ENCODE measurements at regions not wholly inside any gene's neighbourhood (a gene's known extent, or its start where the extent isn't known, plus 50 kb on each side); places are given as distances from the start of the nearest gene placed in this dataset.

DNA sequence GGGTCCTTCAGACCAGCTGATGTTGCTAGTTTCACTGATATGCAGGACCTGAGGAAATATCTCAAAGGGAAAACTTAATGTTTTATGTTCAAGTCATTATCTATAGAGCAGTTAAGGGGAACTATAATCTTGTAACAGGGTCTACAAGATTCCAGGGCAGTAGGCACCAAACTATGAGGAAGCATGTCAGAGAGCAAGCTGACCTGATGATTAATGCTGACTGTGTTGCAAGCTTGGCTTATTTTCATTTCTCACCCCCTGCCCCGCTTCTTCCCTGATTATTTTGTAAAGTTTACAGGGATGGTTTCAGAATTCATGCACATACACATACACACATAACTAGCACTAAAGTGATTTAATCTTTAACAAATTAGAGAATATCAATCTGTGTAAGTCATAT, 84.3 kb upstream of the CACNA2D1 start:
- H3K4me3 ChIP-seq, result no peak overlapping the region
- no peaks in the 10 kb centered on the region for H3K27me3 ChIP-seq (ENCODE audit: insufficient read depth, low read depth)
- no peaks in the 10 kb centered on the region for H3K79me2 ChIP-seq (ENCODE audit: low read depth)
- H3K36me3 ChIP-seq (ENCODE audit: low read depth), result no peaks in the 10 kb centered on the region
- intact Hi-C loops (cut with micrococcal nuclease; ENCODE audit: unreplicated experiment), result no loop called here
- DNase-seq, result peak in 1 of 2 experiments; percentile 67
- H2AFZ ChIP-seq, result no peak overlapping the region
- no peaks in the 10 kb centered on the region; the same call in 1 of the 2 replicates for H3F3A ChIP-seq (ENCODE audit: insufficient read depth, low read depth)
- peak overlapping the region; percentile 52 for H3K4me2 ChIP-seq
- no peaks in the 10 kb centered on the region for H3K9me2 ChIP-seq (ENCODE audit: insufficient read depth)
- peak overlapping the region; percentile 28; the same call in 1 of the 2 replicates for H3K27ac ChIP-seq
- H4K20me1 ChIP-seq (ENCODE audit: insufficient read depth), result no peaks in the 10 kb centered on the region
- BruUV-seq (replicated peaks), result no TSS peak
- TF ChIP-seq, protein P1, sequence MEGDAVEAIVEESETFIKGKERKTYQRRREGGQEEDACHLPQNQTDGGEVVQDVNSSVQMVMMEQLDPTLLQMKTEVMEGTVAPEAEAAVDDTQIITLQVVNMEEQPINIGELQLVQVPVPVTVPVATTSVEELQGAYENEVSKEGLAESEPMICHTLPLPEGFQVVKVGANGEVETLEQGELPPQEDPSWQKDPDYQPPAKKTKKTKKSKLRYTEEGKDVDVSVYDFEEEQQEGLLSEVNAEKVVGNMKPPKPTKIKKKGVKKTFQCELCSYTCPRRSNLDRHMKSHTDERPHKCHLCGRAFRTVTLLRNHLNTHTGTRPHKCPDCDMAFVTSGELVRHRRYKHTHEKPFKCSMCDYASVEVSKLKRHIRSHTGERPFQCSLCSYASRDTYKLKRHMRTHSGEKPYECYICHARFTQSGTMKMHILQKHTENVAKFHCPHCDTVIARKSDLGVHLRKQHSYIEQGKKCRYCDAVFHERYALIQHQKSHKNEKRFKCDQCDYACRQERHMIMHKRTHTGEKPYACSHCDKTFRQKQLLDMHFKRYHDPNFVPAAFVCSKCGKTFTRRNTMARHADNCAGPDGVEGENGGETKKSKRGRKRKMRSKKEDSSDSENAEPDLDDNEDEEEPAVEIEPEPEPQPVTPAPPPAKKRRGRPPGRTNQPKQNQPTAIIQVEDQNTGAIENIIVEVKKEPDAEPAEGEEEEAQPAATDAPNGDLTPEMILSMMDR (conservative IDR thresholded peaks at IDR 0.05), result no peak
- no peak for TF ChIP-seq EZH2 (IDR thresholded peaks at IDR 0.05; ENCODE audit: low read depth)
- CTCF ChIA-PET, result no interaction called here
- peaks cover 16% of the 10 kb centered on the region; the same call in 1 of the 2 replicates for H3K4me1 ChIP-seq (replicated peaks; ENCODE audit: insufficient read depth)
- H3K9me3 ChIP-seq (ENCODE audit: insufficient read depth, low read depth), result peaks cover 5% of the 10 kb centered on the region; the same call in 1 of the 2 replicates
- POLR2A ChIA-PET (ENCODE audit: unreplicated experiment), result no interaction called here

- H3K4me2 ChIP-seq, result no peak overlapping the region
- no peak overlapping the region for H3K27ac ChIP-seq
- H4K20me1 ChIP-seq (ENCODE audit: insufficient read depth), result no peaks in the 10 kb centered on the region
- intact Hi-C loops (cut with micrococcal nuclease; ENCODE audit: unreplicated experiment), result no loop called here
- no peak for DNase-seq
- H3K9me2 ChIP-seq (ENCODE audit: insufficient read depth), result no peaks in the 10 kb centered on the region
- CTCF ChIA-PET, result no interaction called here
- H3K9me3 ChIP-seq (ENCODE audit: insufficient read depth, low read depth), result no peaks in the 10 kb centered on the region
- TF ChIP-seq EZH2 (IDR thresholded peaks at IDR 0.05; ENCODE audit: low read depth), result no peak
- TF ChIP-seq, protein P1 (conservative IDR thresholded peaks at IDR 0.05), result no peak
- H3K4me1 ChIP-seq (replicated peaks; ENCODE audit: insufficient read depth), result no peaks in the 10 kb centered on the region
- H3F3A ChIP-seq (ENCODE audit: insufficient read depth, low read depth), result no peaks in the 10 kb centered on the region
- H3K27me3 ChIP-seq (ENCODE audit: insufficient read depth, low read depth), result no peaks in the 10 kb centered on the region
- POLR2A ChIA-PET (ENCODE audit: unreplicated experiment), result no interaction called here
- no peaks in the 10 kb centered on the region for H3K36me3 ChIP-seq (ENCODE audit: low read depth)
- no peaks in the 10 kb centered on the region for H3K79me2 ChIP-seq (ENCODE audit: low read depth)
- BruUV-seq (replicated peaks), result no TSS peak
- no peak overlapping the region for H2AFZ ChIP-seq
- no peak overlapping the region for H3K4me3 ChIP-seq
Observed at GRCh38 chr7:82521906-82522445, 78.4 kb upstream of the CACNA2D1 start.

DNA sequence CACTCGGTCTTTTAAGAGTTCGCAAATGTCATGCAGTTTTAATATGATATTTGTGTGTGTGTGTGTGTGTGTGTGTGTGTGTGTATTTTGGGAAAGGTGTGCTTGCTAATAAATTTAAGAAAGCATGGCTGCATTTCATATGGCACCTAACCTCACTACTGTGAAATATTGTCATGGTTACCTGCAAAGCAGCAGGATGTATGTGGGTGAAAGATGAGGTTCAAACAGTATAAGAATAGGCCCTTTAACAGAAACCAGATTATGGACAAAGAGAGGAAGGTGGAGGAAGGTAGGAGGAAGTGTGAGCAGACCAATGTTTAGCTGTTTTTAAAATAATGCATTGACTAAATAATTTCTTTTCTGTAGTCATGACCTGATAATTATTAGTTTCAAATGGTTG, 73.5 kb upstream of the CACNA2D1 start:
- Histone ChIP-seq H3K9me3 (ENCODE audit: insufficient read depth, low read depth) (no peaks in the 10 kb centered on the region), H3F3A (ENCODE audit: insufficient read depth, low read depth) (no peaks in the 10 kb centered on the region), H3K4me3 (no peak overlapping the region), H3K27ac (no peak overlapping the region), H3K36me3 (ENCODE audit: low read depth) (no peaks in the 10 kb centered on the region), H3K79me2 (ENCODE audit: low read depth) (no peaks in the 10 kb centered on the region), H4K20me1 (ENCODE audit: insufficient read depth) (no peaks in the 10 kb centered on the region), H3K27me3 (ENCODE audit: insufficient read depth, low read depth) (no peaks in the 10 kb centered on the region), H3K4me1 (replicated peaks; ENCODE audit: insufficient read depth) (no peaks in the 10 kb centered on the region), H3K9me2 (ENCODE audit: insufficient read depth) (no peaks in the 10 kb centered on the region), H2AFZ (no peak overlapping the region), H3K4me2 (no peak overlapping the region)
- POLR2A ChIA-PET (ENCODE audit: unreplicated experiment), result no interaction called here
- DNase-seq, result no peak
- CTCF ChIA-PET, result no interaction called here
- intact Hi-C loops (cut with micrococcal nuclease; ENCODE audit: unreplicated experiment), result no loop called here
- TF ChIP-seq, protein P1 (conservative IDR thresholded peaks at IDR 0.05), result no peak
- TF ChIP-seq EZH2 (IDR thresholded peaks at IDR 0.05; ENCODE audit: low read depth), result no peak
- BruUV-seq (replicated peaks), result no TSS peak

Data from PC-9 (cell line).